ENCODE measurements at regions not wholly inside any gene's neighbourhood (a gene's known extent, or its start where the extent isn't known, plus 50 kb on each side); places are given as distances from the start of the nearest gene placed in this dataset.
A peak's percentile ranks its signal among the peaks of the same experiment; 100 is the strongest.
"Not testable (repeated sequence)": the region's sequence is repeated elsewhere in the genome, so short reads cannot be mapped to it uniquely, and the experiment has no call there.

DNA sequence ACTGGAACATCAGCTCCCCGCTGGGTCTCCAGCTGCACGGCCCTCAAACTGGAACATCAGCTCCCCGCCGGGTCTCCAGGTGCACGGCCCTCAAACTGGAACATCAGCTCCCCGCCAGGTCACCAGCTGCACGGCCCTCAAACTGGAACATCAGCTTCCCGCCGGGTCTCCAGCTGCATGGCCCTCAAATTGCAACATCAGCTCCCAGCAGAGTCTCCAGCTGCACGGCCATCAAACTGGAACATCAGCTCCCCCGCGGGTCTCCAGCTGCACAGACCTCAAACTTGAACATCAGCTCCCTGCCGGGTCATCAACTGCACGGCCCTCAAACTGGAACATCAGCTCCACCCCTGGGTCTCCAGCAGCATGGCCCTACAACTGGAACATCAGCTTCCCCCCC is 95.8 kb upstream of the LPCAT1 start:
- in situ Hi-C loops (cut with MboI; ENCODE audit: low pct_unique_long_range_greater_than_20kb, low sequenced_read_pairs), result not testable (repeated sequence)

DNA sequence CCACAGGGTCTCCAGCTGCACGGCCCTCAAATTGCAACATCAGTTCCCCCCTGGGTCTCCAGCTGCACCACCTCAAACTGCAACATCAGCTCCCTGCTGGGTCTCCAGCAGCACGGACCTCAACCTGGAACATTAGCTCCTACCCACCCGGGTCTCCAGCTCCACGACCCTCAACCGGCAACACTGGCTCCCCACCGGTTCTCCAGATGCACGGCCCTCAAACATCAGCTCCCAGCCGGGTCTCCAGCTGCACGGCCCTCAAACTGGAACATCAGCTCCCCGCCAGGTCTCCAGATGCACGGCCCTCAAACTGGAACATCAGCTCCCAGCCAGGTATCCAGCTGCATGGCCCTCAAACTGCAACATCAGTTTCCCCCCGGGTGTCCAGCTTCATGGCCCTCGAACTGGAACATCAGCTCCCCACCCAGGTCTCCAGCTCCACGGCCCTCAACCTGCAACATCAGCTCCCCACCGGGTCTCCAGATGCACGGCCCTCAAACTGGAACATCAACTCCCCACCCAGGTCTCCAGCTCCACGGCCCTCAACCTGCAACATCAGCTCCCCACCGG is 94.6 kb upstream of the LPCAT1 start:
- in situ Hi-C loops (cut with MboI; ENCODE audit: low pct_unique_long_range_greater_than_20kb, low sequenced_read_pairs); DNase-seq: not testable (repeated sequence)

More for the DNA sequence above, 95.8 kb upstream of the LPCAT1 start:
- not testable (repeated sequence) for DNase-seq

DNA sequence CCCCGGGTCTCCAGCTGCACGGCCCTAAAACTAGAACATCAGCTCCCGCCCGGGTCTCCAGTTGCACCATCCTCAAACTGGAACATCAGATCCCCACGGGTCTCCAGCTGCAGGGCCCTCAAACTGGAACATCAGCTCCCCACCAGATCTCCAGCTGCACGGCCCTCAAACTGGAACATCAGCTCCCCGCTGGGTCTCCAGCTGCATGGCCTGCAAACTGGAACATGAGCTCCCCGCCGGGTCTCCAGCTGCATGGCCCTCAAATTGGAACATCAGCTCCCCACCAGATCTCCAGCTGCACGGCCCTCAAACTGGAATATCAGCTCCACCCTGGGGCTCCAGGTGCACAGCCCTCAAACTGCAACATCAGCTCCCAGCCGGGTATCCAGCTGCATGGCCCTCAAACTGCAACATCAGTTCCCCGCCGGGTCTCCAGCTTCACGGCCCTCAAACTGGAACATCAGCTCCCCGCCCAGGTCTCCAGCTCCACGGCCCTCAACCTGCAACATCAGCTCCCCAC is 93.5 kb upstream of the LPCAT1 start:
- DNase-seq; in situ Hi-C loops (cut with MboI; ENCODE audit: low pct_unique_long_range_greater_than_20kb, low sequenced_read_pairs): not testable (repeated sequence)

DNA sequence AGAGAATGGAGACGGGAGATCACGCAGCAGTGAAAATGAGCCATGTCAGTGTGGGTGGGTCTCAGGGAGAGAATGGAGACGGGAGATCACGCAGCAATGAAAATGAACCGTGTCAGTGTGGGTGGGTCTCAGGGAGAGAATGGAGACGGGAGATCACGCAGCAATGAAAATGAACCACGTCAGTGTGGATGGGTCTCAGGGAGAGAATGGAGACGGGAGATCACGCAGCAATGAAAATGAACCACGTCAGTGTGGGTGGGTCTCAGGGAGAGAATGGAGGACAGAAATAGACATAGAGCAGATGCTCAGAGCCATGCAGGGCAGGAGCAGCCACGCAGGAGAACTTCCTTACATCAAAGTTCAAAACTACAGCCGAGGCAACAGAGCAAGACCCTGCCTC is 89.8 kb upstream of the LPCAT1 start:
- DNase-seq; in situ Hi-C loops (cut with MboI; ENCODE audit: low pct_unique_long_range_greater_than_20kb, low sequenced_read_pairs): not testable (repeated sequence)

DNA sequence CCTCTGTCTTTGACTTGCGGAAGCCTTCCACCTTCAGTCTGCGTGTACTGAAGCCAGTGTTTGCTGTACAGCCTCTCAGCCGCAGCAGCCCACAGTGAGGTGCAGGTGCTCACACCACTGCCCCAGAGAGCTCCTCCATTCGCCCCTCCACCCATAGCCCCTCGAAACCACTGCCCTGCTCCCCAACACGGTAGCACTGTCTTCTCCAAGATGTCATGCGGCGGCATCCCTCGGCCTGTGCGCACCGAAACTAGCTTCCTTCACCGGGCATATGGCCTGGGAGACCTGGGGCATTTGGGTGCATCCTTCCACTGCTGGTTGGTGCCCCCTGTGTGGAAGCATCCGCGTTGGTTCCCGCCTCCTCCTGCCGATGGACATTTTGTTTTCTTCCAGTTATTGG is 86.8 kb upstream of the LPCAT1 start:
- in situ Hi-C loops (cut with MboI; ENCODE audit: low pct_unique_long_range_greater_than_20kb, low sequenced_read_pairs); DNase-seq: not testable (repeated sequence)

DNA sequence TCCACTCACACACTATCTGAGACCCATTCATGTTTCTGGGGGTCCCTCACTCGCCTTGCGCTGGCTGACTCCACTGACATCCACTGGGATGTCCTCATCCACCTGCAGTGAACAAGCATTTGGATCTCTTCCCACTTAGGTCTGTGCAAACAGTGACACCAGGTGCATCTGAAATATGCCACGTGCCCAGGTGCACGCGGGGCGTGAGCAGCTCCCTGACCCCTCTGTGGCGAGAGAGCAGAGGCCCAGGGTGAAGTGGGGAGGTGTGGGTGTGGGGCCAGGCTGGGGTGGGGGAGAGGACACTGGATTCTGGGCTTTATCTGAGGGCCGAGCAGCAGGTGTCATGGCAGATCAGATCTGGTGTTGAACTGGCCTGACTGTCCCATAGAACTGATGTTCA is 85.4 kb upstream of the LPCAT1 start:
- DNase-seq; in situ Hi-C loops (cut with MboI; ENCODE audit: low pct_unique_long_range_greater_than_20kb, low sequenced_read_pairs): not testable (repeated sequence)

DNA sequence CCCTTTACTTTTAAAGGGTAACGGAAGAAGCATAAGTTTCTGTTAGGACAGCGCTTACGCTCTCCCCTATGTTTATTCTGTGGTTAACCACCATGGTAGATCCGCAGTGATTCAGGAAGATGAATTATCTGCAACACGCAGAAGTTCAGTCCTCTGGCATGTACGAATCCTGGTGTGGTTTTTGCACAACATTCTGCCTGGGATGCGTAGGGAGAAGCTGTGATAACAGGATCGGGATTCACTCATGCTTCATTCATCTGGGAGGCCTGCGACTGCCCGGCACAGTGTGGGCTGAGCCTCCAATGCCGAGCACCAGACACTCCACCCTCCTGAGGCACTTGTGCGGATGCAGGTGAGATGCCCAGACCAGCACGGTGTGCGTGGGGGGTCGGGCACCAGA is 84.6 kb upstream of the LPCAT1 start:
- in situ Hi-C loops (cut with MboI; ENCODE audit: low pct_unique_long_range_greater_than_20kb, low sequenced_read_pairs), result not testable (repeated sequence)
- peak; percentile 30 for DNase-seq

DNA sequence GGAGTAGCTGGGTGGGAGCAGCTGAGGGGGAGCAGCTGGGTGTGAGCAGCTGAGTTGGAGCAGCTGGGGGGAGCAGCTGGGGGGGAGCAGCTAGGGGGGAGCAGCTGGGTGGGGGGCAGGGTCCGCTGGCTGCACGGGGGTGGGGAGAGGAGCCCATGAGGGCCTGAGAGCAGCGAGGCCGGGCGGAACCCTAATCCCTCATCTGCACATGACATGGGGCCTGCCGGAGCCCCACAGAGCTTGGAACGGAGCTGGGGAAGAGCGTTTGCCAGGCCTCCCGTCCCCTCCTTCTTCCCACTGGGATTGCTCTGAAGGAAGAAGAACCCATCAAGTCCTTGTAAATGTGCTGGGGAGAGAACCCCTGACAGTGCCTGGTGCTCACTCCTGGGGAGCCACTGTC is 83.2 kb upstream of the LPCAT1 start:
- DNase-seq; in situ Hi-C loops (cut with MboI; ENCODE audit: low pct_unique_long_range_greater_than_20kb, low sequenced_read_pairs): not testable (repeated sequence)

DNA sequence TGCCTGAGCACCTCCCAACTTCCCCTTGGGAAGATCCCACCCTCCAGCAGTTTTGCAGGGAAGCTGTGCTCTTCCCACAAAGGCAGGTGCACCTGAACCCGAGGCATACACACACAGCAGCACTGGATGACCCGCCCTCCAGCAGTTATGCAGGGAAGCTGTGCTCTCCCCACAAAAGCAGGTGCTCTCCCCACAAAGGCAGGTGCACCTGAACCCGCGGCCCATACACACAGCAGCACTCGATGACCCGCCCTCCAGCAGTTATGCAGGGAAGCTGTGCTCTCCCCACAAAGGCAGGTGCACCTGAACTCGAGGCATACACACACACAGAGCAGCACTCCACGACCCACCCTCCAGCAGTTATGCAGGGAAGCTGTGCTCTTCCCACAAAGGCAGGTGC is 80.2 kb upstream of the LPCAT1 start:
- in situ Hi-C loops (cut with MboI; ENCODE audit: low pct_unique_long_range_greater_than_20kb, low sequenced_read_pairs); DNase-seq: not testable (repeated sequence)

DNA sequence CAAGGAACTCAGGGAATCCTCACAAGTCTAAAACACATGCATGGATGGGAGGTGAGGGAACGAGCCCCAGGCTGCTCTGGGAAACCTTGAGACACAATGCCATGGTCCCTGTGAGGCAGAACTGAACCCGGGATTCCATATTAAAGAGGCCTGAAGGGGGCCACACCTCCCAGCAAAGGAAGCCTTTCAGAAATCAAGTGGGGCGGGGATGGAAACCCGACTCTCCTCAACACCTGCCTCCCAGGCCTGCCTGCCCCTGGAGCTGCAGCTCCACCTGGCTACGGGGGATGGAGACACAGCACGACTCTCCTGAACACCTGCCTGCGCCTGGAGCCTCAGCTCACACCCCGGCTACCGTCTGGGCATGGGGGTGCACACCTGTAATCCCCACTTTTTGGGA is 77.8 kb upstream of the LPCAT1 start:
- in situ Hi-C loops (cut with MboI; ENCODE audit: low pct_unique_long_range_greater_than_20kb, low sequenced_read_pairs), result not testable (repeated sequence)
- peak; percentile 16 for DNase-seq

DNA sequence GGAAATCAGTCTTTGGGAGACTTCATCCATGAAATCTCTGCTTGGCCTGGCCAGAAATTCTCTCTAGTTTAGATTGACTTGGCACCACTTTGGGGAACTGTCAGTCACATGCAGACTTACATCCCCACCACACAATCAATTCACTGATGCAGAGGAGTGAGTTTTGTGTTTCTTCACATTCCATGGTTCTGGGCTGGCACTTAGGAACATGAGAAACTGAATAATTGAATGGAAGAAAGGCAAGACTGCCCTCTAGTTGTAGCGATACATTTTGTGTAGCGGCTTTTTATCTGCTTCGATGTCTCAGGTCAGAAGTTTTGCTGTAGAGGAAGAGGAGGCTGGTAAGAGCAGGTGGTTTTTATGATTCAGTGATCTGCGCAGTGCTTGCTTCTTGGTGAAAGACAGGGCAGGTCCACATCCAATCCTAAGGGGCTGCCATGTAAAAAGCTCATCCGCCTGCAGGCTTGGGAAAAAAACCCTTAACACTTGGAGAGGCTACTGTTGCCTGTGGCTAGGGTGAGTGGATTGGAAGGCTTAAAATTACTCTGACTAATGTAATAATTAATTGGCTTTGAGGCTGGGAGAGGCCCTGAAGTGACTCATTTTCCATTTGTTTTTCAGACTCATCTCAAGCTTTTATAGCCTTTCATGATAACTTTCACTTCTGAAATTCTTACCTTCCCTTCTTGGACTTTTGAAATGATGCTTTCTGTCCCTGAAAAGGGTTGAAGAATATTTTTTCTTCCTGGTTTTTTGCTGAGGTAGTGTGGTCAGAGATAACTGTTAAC is 75.4 kb upstream of the LPCAT1 start:
- in situ Hi-C loops (cut with MboI; ENCODE audit: low pct_unique_long_range_greater_than_20kb, low sequenced_read_pairs), result not testable (repeated sequence)

DNA sequence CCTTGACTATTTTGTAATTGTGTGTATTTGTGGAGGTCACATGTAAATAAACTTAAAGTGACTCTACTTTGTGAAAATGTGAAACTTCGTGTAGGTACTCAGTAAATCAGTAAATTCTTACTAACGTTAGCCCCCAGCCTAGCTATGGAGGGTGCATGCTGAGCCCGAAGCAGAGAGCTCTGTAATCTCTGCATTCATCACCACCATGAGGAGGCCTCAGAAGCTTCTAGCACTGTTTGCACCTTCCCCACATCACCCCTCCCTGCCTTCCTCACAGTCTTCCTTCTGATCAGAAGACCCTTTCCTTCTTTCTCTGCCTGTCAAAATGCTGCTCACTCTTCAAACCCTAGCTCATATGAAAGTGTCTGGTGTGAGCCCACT is 73.3 kb upstream of the LPCAT1 start:
- DNase-seq, result peak; percentile 7
- in situ Hi-C loops (cut with MboI; ENCODE audit: low pct_unique_long_range_greater_than_20kb, low sequenced_read_pairs), result not testable (repeated sequence)

More for the DNA sequence above, 75.4 kb upstream of the LPCAT1 start:
- DNase-seq, result peak; percentile 68

DNA sequence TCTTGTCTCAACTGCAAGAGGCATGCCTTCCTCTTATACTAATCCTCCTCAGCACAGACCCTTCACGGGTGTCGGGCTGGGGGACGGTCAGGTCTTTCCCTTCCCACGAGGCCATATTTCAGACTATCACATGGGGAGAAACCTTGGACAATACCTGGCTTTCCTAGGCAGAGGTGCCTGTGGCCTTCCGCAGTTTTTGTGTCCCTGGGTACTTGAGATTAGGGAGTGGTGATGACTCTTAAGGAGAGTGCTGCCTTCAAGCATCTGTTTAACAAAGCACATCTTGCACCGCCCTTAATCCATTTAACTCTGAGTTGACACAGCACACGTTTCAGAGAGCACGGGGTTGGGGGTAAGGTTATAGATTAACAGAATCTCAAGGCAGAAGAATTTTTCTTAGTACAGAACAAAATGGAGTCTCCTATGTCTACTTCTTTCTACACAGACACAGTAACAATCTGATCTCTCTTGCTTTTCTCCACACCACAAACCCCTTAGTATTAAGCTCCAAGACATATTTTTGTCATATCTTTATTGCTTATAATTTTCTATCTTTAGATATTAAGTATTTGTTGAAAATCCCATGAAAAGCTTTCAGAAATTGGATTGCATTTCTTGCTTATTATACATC is 72.8 kb upstream of the LPCAT1 start:
- not testable (repeated sequence) for DNase-seq

DNA sequence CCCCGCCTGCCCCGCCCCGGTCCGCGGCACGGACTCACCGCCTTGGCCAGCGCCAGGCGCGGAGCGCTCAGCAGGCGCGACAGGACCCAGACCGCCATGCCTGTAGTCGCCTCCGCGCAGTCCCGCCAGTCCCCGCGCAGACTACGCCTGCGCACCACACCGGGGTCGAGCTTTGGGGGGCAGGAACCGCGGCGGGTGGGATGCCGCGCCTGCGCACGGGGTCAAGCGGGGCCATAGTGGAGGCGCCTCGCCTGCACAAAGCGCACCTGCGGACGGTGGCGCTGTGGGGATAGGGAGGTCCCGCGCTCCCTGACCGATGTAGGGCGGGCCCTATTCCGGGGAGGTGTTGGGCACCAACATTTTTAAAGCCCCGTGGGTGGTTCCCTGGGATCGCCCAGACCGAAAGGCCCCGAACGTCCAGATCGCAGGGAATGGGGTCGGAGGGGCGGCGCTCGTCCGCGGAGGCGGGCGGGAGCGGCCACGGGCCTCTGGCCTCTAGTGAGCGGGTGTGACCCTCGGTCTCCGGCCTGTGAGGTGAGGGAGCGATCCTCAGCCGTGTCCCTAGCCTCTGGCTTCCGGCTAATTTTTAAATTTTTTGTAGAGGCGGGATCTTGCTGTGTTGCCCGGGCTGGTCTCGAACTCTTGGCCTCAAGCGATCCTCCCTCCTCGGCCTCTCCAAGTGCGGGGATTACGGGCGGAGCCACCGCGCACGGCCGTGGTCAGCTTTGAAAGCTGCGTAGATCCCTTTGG is 70.8 kb upstream of the LPCAT1 start:
- peak; percentile 49 for DNase-seq
- in situ Hi-C loops (cut with MboI; ENCODE audit: low pct_unique_long_range_greater_than_20kb, low sequenced_read_pairs), result no loop called here

More for the DNA sequence above, 72.8 kb upstream of the LPCAT1 start:
- in situ Hi-C loops (cut with MboI; ENCODE audit: low pct_unique_long_range_greater_than_20kb, low sequenced_read_pairs), result not testable (repeated sequence)

DNA sequence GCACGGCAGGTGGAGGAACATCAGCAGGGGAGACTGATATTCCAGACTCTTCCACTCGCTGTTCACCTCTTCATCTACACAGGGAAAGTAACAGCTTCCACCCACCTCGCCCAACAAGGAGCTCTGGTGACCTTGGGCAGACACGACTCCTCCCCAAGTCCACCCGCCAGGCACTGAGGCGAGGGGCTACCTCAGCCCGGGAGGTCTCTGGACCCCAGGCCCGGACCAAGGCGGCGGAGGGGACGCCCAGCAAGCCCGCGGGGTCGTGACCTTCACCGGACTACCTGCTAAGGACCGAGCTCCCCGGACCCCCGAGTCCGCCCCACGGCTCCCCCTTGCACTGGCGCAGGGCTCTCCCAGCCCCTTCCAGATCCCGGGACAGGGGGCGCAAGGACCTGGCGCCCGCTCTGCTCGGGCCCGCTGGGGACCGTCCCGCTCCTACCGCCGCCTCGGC is 70.2 kb upstream of the LPCAT1 start:
- in situ Hi-C loops (cut with MboI; ENCODE audit: low pct_unique_long_range_greater_than_20kb, low sequenced_read_pairs), result no loop called here
- no peak for DNase-seq

DNA sequence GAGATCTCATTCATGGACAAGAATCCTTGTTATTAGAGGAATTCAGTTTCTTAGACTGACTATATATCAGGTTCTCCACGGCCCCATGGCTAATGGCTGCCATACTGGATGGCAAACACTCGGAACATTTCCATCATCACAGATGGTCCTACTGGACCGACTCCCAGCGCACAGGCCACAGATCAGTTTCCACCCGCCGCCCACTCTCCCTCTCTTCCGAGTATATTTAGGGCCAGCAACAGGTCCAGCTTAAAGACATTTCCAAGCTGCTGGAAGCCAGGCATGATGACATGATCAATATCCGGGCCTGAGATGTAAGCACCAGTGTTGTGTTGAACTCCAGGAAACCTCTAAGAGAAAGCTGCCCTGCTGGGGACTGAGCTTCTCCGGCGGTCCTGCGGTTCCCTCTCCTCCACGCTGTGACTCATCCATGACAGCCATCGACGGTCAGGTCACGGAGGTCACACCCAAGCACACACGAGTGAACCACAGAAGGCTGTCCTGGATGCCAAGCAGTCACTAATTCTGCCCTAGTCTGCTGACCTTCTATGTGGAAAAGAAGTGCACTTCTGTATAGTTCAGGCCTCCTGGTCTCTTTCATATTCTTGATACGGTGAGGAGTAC is 64.4 kb upstream of the LPCAT1 start:
- in situ Hi-C loops (cut with MboI; ENCODE audit: low pct_unique_long_range_greater_than_20kb, low sequenced_read_pairs); DNase-seq: not testable (repeated sequence)

DNA sequence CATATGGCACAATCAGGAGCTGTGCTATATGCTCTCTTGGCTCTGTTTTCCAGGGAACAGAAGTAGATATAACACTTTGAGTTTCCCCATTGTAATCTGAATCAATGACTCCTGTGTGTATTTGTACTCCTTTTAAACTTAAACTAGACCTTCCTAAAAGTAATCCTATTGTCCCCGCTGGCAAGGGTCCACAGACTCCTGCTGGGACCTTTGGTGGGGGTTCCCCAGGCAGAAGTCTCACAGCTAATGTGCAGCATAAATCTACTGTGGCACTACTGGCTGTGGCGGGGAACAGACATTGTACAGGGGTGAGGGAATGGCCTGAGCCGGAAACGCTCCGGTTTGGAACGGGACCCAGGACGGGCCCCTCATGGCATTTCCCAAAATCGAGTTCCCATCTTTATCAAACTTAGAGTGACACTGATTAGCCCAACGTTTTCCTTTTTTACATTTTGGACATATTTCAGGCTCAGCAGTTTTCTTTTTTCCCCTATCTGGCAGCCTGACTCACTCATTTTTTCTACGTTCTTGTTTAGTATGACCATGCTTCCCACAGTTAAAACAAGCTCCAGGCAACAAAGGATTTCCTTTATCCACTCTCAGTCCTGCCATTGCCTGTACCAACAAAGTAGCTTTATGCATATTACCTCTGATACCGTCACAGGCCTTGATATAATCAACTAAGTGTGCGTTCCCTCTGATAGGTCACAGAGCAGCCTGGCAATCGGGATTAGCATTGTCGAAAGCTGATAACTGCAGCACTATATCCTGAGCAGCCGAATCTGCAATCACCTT is 59.5 kb upstream of the LPCAT1 start:
- DNase-seq; in situ Hi-C loops (cut with MboI; ENCODE audit: low pct_unique_long_range_greater_than_20kb, low sequenced_read_pairs): not testable (repeated sequence)

DNA sequence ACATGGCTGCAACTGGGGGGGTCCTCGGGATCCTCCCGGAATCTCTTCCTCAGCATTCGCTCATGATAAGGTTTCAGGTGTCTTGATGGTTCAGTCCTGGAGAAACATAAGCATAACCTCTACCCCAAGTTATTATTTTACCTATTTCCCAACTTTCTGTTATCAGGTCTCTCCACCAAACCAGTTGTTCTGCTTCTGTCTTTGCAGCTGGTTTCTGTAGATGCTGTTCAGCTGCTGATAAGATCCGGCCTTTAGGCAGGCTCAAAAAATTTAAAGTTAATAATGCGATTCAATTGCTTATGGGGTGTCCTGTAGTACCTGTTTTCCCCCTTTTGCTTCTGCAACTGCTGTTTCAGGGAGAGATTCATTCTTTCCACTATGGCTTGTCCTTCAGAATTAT is 55.6 kb upstream of the LPCAT1 start:
- DNase-seq; in situ Hi-C loops (cut with MboI; ENCODE audit: low pct_unique_long_range_greater_than_20kb, low sequenced_read_pairs): not testable (repeated sequence)

Data from KBM-7 (cell line).